ENCODE measurements at regions not wholly inside any gene's neighbourhood (a gene's known extent, or its start where the extent isn't known, plus 50 kb on each side); places are given as distances from the start of the nearest gene placed in this dataset.

GRCh38 chr7:142313528-142313927 is 55.7 kb upstream of the PRSS58 start:
- no peak for DNase-seq

- no peak for DNase-seq
Observed at GRCh38 chr7:142311876-142312275, 54.0 kb upstream of the PRSS58 start.

- DNase-seq, result no peak
Observed at GRCh38 chr7:142308918-142309317, 51.1 kb upstream of the PRSS58 start.

- no peak for DNase-seq
Observed at GRCh38 chr7:142308326-142308725, 50.5 kb upstream of the PRSS58 start.

Measured in NCI-H2171 (cell line).